Epithelial cell of esophagus (primary cell): ENCODE measurements at regions not wholly inside any gene's neighbourhood (a gene's known extent, or its start where the extent isn't known, plus 50 kb on each side); places are given as distances from the start of the nearest gene placed in this dataset.

ENCODE experiments used
- DNase-seq: peaks from one replicate; pipeline ENCODE4 v3.0.0; 2010; ENCODE audit warnings: low read depth
- H3K4me3 ChIP-seq: 2 replicates; pipeline ENCODE4 v1.5.1; 2011; ENCODE audit warnings: mild to moderate bottlenecking, low read length, control low read depth
- CTCF ChIP-seq: IDR thresholded peaks from 2 replicates; pipeline ENCODE4 v1.5.1; 2011; ENCODE audit warnings: low read depth, mild to moderate bottlenecking, low read length, control low read depth, inconsistent platforms; ENCODE audit not compliant: insufficient read depth; ENCODE audit errors: missing control alignments

GRCh38 chr6:55651015-55651414, 72.0 kb upstream of the HMGCLL1 start:
- no peak overlapping the region for H3K4me3 ChIP-seq
- DNase-seq = no peak
- no peak for TF ChIP-seq CTCF

GRCh38 chr6:55643861-55644260, 64.9 kb upstream of the HMGCLL1 start:
- no peak overlapping the region for H3K4me3 ChIP-seq
- no peak for DNase-seq
- no peak for TF ChIP-seq CTCF

- TF ChIP-seq CTCF = no peak
- H3K4me3 ChIP-seq = no peak overlapping the region
- DNase-seq = peak; percentile 51
Measured at GRCh38 chr6:55642366-55642765, 63.4 kb upstream of the HMGCLL1 start.

- TF ChIP-seq CTCF = no peak
- DNase-seq = peak; percentile 89
Measured at GRCh38 chr6:55636406-55637102, 57.6 kb upstream of the HMGCLL1 start.

GRCh38 chr6:55633471-55633870, 54.5 kb upstream of the HMGCLL1 start:
- no peak overlapping the region for H3K4me3 ChIP-seq
- no peak for TF ChIP-seq CTCF
- DNase-seq = no peak

More at GRCh38 chr6:55636406-55637102, 57.6 kb upstream of the HMGCLL1 start:
- H3K4me3 ChIP-seq = no peak overlapping the region

- H3K4me3 ChIP-seq = no peak overlapping the region
- peak; percentile 76 for DNase-seq
- TF ChIP-seq CTCF = no peak
Measured at GRCh38 chr6:55632953-55633352, 54.0 kb upstream of the HMGCLL1 start.
